Thymus (tissue), 11 donors: ENCODE measurements at regions not wholly inside any gene's neighbourhood (a gene's known extent, or its start where the extent isn't known, plus 50 kb on each side); places are given as distances from the start of the nearest gene placed in this dataset.

Experiments
- DNase-seq, 9 donors: peaks; one replicate each; pipeline ENCODE4 v3.0.0-alpha.2; 2013; ENCODE audit warnings: low spot score in 9 of 9, low read depth in 6 of 9, missing footprints in 1 of 9
- H3K27ac ChIP-seq, 2 donors: one replicate each; pipeline ENCODE4 v1.5.1; 2013; ENCODE audit warnings: control low read depth in 1 of 2, low read depth in 1 of 2, low read length in 1 of 2, mild to moderate bottlenecking in 1 of 2, moderate library complexity in 1 of 2
- H3K27me3 ChIP-seq, 2 donors: one replicate each; pipeline ENCODE4 v1.5.1; 2013; ENCODE audit warnings: low read length in 1 of 2; ENCODE audit not compliant: control insufficient read depth in 2 of 2, insufficient read depth in 1 of 2
- H3K36me3 ChIP-seq, 2 donors: one replicate each; pipeline ENCODE4 v1.5.1; 2013; ENCODE audit warnings: low read length in 1 of 2, mild to moderate bottlenecking in 1 of 2, moderate library complexity in 1 of 2; ENCODE audit not compliant: control insufficient read depth in 2 of 2, insufficient read depth in 2 of 2
- H3K4me1 ChIP-seq, 2 donors: one replicate each; pipeline ENCODE4 v1.5.1; 2013; ENCODE audit warnings: low read length in 2 of 2; ENCODE audit not compliant: control insufficient read depth in 2 of 2, insufficient read depth in 2 of 2
- H3K4me3 ChIP-seq, 2 donors: one replicate each; pipeline ENCODE4 v1.5.1; 2013; ENCODE audit warnings: low read length in 2 of 2, control low read depth in 1 of 2, mild to moderate bottlenecking in 1 of 2
- H3K9me3 ChIP-seq, 2 donors: one replicate each; pipeline ENCODE4 v1.5.1; 2013; ENCODE audit warnings: low read length in 1 of 2, mild to moderate bottlenecking in 1 of 2; ENCODE audit not compliant: control insufficient read depth in 2 of 2, insufficient read depth in 1 of 2
- WGBS: extraction: QIAGEN DNeasy Blood & Tissue Kit; methylation state at CpG from one replicate; pipeline ENCODE4 v1.1.7; 2013; 5-methylcytosine and 5-hydroxymethylcytosine counted together
- donor health status: healthy.

GRCh38 chr6:16876201-16876600 lies 114.9 kb upstream of the ATXN1 start:
- Histone ChIP-seq H3K9me3 (no peaks in the 10 kb centered on the region), H3K4me3 (no peak overlapping the region), H3K27me3 (no peaks in the 10 kb centered on the region), H3K4me1 (no peaks in the 10 kb centered on the region), H3K36me3 (no peaks in the 10 kb centered on the region), H3K27ac (no peak overlapping the region)
- no peak for DNase-seq
- 96% methylated on average over 3 of the region's 3 CpGs for WGBS

GRCh38 chr6:16873698-16874097 lies 112.4 kb upstream of the ATXN1 start:
- no peak overlapping the region for H3K27ac ChIP-seq
- no peaks in the 10 kb centered on the region for H3K4me1 ChIP-seq
- H3K36me3 ChIP-seq, result no peaks in the 10 kb centered on the region
- H3K4me3 ChIP-seq, result no peak overlapping the region
- 86% methylated on average over 3 of the region's 3 CpGs for WGBS
- no peak for DNase-seq
- no peaks in the 10 kb centered on the region for H3K27me3 ChIP-seq
- H3K9me3 ChIP-seq, result no peaks in the 10 kb centered on the region

GRCh38 chr6:16872543-16873235 lies 111.4 kb upstream of the ATXN1 start:
- Histone ChIP-seq H3K27me3 (no peaks in the 10 kb centered on the region), H3K27ac (no peak overlapping the region), H3K36me3 (no peaks in the 10 kb centered on the region), H3K4me1 (no peaks in the 10 kb centered on the region), H3K4me3 (no peak overlapping the region), H3K9me3 (no peaks in the 10 kb centered on the region)
- DNase-seq, result no peak
- 52% methylated on average over 6 of the region's 6 CpGs for WGBS

GRCh38 chr6:16871047-16871446 lies 109.8 kb upstream of the ATXN1 start:
- no peak for DNase-seq
- H3K27me3 ChIP-seq, result no peaks in the 10 kb centered on the region
- H3K27ac ChIP-seq, result no peak overlapping the region
- H3K4me1 ChIP-seq, result no peaks in the 10 kb centered on the region
- H3K9me3 ChIP-seq, result no peaks in the 10 kb centered on the region
- no peaks in the 10 kb centered on the region for H3K36me3 ChIP-seq
- no peak overlapping the region for H3K4me3 ChIP-seq
- WGBS, result 98% methylated on average over 5 of the region's 5 CpGs

GRCh38 chr6:16868968-16869367 lies 107.7 kb upstream of the ATXN1 start:
- Histone ChIP-seq H3K4me3 (no peak overlapping the region), H3K4me1 (no peaks in the 10 kb centered on the region), H3K36me3 (no peaks in the 10 kb centered on the region), H3K27ac (no peak overlapping the region), H3K9me3 (no peaks in the 10 kb centered on the region), H3K27me3 (no peaks in the 10 kb centered on the region)
- no peak for DNase-seq
- WGBS, result 63% methylated on average over 3 of the region's 3 CpGs

GRCh38 chr6:16857969-16858592 lies 96.8 kb upstream of the ATXN1 start:
- no peak overlapping the region for H3K4me3 ChIP-seq
- no peak for DNase-seq
- no peak overlapping the region for H3K27ac ChIP-seq
- no peaks in the 10 kb centered on the region for H3K36me3 ChIP-seq
- no peaks in the 10 kb centered on the region for H3K4me1 ChIP-seq
- H3K9me3 ChIP-seq, result no peaks in the 10 kb centered on the region
- WGBS, result 86% methylated on average over 5 of the region's 5 CpGs
- no peaks in the 10 kb centered on the region for H3K27me3 ChIP-seq

- Histone ChIP-seq H3K4me3 (no peak overlapping the region), H3K9me3 (no peaks in the 10 kb centered on the region), H3K36me3 (no peaks in the 10 kb centered on the region), H3K4me1 (no peaks in the 10 kb centered on the region), H3K27me3 (no peaks in the 10 kb centered on the region), H3K27ac (no peak overlapping the region)
- DNase-seq, result no peak
These were observed 94.2 kb upstream of the ATXN1 start for GRCh38 chr6:16855460-16855859.

- Histone ChIP-seq H3K4me3 (no peak overlapping the region), H3K36me3 (no peaks in the 10 kb centered on the region), H3K9me3 (no peaks in the 10 kb centered on the region), H3K27ac (no peak overlapping the region), H3K27me3 (no peaks in the 10 kb centered on the region), H3K4me1 (peaks cover 0 to 3% of the 10 kb centered on the region in 2 donors)
- WGBS, result 82% methylated on average over 2 of the region's 2 CpGs
- DNase-seq, result no peak
These were observed 93.7 kb upstream of the ATXN1 start for GRCh38 chr6:16854986-16855385.

GRCh38 chr6:16852671-16853070 lies 91.4 kb upstream of the ATXN1 start:
- Histone ChIP-seq H3K9me3 (no peaks in the 10 kb centered on the region), H3K27ac (no peak overlapping the region), H3K4me3 (no peak overlapping the region), H3K36me3 (no peaks in the 10 kb centered on the region), H3K4me1 (peaks cover 0 to 9% of the 10 kb centered on the region in 2 donors), H3K27me3 (no peaks in the 10 kb centered on the region)
- no peak for DNase-seq
- WGBS, result 94% methylated on average over 6 of the region's 6 CpGs
